ENCODE measurements at regions not wholly inside any gene's neighbourhood (a gene's known extent, or its start where the extent isn't known, plus 50 kb on each side); places are given as distances from the start of the nearest gene placed in this dataset.

DNA sequence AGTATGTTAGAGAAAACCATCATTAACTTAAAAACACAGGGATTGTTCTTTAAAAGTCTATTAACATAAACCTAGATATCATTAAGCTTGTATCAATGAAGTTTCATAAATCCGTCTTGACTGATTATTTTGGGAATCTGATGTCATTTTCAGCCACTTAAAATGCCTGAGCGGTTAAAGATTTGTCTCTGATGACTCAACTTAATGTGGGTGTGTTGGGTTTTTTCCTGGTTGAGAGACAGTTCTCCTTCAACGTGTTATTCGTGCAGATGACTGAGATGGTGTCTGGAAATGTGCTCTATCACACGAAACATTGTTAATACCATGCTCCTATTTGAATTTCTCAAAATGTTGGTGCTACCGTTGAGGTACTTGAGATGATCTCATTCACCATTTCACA, 227.3 kb upstream of the TENM3 start:
- DNase-seq, result no peak

DNA sequence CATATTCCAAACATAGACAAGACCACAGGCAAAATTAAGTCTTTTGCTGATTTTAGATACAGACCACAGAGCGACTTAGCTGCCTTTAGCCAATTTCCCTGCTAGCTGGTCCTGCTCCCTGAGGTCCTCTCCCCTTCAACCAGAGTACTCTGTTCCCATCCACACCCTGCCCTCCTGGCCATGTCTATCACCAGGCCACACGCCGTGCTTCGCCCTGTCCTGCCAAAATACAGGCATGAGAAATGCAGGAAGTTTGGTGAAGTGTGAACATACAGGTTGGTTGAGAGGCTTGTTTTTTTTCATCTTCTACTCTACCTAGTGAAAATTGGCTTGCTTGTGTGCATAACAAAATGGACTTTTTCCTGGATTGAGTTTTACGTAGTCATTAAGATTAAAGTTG, 226.2 kb upstream of the TENM3 start:
- DNase-seq, result no peak

DNA sequence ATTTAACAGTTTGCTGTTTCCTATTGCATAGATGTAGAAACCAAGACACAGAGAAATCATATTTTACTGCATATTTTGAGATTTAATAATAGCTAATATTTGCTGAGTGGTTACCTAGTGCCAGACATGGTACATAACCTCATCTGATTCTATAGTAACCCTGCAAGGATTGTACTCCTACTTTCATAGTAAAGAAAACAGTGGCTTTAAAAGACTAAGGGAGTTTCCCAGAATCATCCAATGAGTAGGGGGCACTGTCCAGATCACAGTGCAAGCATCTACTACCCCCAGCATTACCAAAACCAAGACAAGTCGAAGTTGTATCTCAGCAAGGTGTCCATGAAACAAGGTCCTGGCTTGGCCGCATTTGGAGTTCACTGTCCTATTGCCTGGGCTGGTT, 224.5 kb upstream of the TENM3 start:
- DNase-seq, result no peak

- no peak for DNase-seq
Measured at GRCh38 chr4:182019148-182019652, 224.0 kb upstream of the TENM3 start.

DNA sequence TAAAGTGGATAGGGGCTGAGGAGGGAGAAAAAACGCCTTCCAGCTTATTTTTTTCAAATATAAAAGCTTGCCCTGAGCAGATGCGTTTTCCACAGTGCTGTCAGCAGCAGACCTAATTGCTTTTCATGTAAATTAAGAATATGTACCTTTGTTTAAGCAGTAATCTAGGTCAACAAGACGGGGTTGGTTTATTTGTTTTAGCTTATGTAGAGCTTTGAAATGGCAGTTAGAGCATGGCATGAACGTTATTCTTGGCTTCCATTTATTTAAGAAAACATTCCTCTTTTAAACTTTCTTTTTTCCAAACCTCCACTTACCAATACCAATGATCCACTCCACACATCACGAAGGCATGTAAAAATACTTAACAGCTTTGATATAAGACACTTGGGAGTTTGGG, 220.3 kb upstream of the TENM3 start:
- no peak for DNase-seq

GRCh38 chr4:182023469-182023868, 219.7 kb upstream of the TENM3 start:
- no peak for DNase-seq

DNA sequence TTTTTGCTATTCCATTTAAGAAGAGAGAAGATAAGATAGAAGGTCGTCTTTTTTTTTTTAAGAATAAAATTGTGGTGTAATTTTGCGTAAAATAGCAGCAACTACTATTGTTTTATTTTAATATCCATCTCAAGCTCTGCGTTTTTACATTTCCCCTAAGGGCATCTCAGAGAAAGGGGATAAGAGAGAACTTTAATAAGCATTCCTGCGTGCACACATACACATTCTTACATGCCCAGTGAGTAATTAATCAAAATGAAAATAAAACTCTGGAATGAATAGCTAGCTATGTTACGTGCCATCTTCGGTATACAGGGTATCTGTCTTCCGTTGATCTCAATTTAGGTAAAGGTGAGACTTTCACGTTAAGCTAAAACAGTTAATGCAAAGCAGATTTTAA, 200.3 kb upstream of the TENM3 start:
- no peak for DNase-seq

DNA sequence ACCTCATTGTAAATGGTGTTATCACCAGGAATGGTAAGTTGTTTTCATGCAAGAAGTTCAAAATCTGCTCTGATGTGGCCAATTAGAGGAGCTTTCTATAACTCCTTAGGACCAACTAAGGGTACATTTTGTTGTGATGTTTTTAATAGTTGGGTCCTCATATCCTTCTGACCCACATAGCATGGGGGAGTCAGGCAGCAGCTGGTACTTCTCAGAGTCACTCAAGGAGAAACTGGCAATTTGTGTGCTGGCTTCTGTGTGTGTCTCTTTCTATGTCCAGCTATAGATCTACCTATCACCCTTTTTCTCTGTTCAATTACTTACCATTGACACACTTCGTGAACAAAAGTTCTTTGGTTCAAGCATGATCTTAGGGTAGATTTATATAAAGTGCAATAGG, 194.3 kb upstream of the TENM3 start:
- DNase-seq, result no peak

- DNase-seq, result no peak
Measured at GRCh38 chr4:182056866-182057265, 186.3 kb upstream of the TENM3 start.

DNA sequence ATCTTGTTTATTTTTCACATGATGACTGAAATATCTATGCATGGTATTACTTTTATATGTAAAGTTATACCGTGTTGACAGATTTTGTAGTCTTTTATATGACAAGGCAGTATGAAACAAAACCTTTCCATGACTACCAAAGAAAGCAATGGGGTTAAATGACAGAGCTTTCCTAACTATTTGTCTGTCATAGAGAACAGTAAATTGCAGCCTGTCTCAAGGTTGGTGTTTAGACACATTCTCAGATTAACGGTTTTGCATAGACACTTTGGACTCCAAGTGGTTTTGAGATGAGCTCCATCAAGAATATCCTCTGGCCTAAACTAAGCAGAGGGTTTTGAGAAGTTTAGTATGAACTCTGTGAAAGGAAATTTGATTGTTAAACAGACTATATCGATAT, 180.7 kb upstream of the TENM3 start:
- DNase-seq, result no peak

- DNase-seq, result no peak
Measured at GRCh38 chr4:182062936-182063335, 180.3 kb upstream of the TENM3 start.

DNA sequence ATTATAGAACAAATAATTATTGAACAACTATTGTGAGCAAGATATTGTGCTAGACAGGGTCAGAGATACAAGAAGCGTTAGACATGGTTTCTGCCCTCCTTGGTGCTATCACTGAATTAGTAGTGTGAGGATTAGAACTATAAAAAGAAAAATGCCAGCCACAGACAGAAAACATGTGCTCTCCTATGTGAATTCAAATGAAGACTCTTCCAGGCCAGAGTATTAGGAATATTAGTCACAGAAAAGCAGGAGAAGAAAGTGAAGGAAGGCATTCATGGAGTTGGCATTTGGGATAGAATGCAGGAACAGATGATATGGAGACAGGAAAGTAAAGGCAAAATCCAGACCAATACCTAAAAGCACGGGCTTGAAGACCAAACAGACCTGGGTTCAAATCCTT, 179.6 kb upstream of the TENM3 start:
- no peak for DNase-seq

DNA sequence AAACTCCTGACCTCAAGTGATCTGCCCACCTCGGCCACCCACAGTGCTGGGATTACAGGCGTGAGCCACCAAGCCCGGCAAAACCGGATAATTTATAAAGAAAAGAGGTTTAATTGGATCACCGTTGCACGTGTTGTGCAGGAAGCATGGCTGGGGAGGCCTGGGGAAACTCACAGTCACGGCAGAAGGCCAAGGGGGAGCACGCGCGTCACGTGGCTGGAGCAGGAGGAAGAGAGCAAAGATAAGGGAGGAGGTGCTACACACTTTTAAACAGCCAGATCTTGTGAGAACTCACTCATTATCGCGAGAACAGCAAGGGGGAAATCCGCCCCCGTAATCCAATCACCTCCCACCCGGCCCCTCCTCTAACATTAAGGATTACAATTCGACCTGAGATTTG, 177.9 kb upstream of the TENM3 start:
- DNase-seq, result no peak

GRCh38 chr4:182066037-182066436, 177.2 kb upstream of the TENM3 start:
- DNase-seq, result no peak

DNA sequence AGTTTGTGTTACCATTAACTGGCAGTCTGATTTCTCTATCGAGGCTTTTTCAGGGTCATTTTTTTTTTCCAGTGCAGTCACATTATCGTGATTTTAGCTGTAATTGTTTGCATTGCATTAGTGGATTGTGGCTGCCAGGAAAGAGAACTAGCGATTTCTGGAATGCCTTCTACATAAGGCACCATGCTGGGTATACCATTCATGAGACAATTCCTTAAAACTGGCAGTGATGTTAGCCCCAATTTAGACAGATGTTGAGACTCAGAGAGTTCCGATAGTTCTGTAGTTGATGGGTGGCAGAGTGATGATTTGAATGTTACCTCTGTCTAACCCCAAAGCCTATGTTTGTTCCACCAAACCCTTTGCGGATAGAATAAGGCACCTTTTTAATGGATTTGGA, 175.4 kb upstream of the TENM3 start:
- DNase-seq, result no peak

DNA sequence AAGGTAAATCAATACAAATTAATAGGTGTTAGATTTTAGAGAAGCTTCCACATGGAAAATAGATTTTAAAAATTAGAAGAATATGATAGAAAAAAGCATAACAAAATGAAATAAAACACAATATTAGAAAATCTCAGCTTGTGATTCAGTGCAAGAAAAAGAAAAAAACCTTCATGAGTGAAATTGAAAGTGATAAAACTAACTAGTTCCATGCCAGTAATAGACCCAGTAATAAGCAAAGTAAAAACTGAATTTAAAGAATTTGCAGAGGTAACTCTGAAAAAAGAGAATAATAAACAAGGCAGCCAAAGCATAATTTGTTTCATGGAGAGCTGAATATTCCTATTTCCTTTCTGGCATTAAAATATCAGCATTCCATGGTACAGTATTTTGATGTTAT, 174.3 kb upstream of the TENM3 start:
- DNase-seq, result no peak

DNA sequence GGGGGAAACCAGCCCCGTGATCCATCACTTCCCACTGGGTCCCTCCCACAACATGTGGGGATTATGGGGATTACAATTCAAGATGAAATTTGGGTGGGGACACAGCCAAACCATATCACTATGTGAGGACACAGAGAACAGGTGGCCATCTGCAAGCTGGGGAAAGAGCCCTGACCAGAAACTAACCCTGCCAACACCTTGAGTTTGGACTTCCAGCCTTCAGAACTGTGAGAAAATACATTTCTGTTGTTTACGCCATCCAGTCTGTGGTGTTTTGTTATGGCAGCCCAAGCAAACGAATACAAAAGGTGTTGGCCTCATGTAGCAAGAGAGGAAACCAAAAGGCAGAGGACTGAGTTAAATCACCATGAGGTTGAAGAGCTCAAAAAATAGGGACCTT, 169.9 kb upstream of the TENM3 start:
- no peak for DNase-seq

- DNase-seq, result no peak
Measured at GRCh38 chr4:182074139-182074538, 169.1 kb upstream of the TENM3 start.

GRCh38 chr4:182074810-182075209, 168.4 kb upstream of the TENM3 start:
- no peak for DNase-seq

GRCh38 chr4:182082910-182083309, 160.3 kb upstream of the TENM3 start:
- no peak for DNase-seq

DNA sequence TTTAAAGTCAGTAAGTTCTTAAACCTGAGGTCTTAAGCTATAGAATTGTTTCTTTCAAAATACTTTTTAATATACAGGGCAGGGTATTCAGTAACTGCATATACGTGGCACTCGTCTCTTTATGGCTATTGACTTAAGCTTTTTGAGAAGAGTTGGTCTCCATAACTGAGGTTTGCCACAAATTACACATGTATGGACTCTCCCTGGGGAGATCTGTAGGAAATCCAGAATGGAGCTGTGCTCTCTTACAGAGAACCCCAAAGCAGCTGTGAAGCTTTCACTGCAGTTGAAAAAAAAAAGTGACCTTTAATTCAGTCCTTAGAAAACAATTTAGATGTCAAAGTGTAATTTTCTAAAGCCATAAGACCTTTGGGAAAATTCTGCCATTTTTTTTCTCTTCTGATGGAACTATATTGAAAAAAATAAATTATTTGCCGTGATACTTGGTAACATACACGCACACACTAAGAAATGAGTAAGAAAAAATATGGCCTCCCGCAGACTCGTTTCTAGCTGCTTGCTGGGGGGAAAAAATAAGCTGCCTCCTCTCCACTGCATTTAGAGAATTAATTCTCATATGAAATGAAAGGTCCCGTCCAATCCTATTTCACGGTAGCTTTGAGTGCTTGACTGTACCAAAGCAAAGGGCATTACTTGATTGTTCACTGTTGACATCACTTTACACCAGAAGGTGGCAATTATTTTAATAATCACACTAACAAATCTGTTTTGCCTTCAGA, 159.4 kb upstream of the TENM3 start:
- no peak for DNase-seq

DNA sequence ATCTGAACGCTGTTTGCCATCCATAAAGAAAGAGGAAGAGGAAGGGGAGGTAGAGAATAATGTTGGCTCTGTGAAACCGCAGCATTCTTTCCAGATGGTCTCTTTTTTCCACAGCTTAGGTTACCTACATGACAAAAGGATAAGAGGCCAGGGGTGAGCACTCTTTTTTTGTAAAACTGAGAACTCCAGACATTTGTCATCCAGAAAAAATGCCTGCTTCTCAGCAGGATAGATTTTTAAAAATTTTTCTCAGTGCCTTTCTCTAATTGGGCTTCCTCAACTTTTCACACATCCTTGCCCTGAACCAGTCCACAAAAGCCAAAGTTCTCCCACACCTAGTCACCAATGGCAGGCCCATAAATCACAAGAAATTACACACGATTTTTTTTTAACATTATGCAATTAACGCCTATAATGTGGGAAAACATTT, 158.1 kb upstream of the TENM3 start:
- no peak for DNase-seq

DNA sequence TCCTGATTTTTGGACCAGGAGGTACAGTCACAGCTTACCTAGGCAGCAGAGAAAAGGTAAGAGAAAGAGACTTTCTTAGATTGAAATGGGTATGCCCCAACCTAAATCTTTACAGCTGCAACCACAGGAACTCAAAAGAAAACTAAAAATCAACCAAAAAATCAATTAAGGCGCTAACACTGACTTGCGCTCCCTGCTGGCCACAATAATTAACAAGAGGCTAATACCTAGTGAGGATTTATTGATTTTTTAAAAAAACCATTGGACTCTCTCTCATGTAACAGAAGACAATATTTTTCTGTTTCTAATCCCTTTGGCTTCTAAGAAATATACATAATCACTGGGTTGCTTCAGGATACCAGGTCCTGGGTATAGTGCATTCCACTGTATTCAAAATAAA, 153.9 kb upstream of the TENM3 start:
- no peak for DNase-seq

DNA sequence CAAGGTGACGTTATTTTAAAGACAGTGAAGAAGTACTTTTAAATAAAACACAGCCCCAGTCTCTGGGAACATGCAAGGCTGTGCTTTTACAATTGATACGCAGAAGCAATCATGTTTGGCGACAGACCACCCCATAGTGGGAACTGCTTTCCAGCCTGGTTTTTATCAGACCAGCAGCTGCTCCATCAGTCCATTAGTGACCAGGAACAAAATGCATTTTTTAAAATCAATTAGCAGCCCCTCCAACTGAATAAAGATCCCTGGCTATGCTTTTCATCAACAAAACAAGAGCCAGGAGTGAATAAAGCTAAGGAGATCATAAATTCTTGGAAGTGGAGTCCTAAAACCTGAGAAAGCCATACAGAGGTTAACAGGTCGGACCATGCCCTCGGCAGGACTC, 153.0 kb upstream of the TENM3 start:
- no peak for DNase-seq

Measured in hypothalamus (tissue), 51 donors.